ENCODE measurements at regions not wholly inside any gene's neighbourhood (a gene's known extent, or its start where the extent isn't known, plus 50 kb on each side); places are given as distances from the start of the nearest gene placed in this dataset.

DNA sequence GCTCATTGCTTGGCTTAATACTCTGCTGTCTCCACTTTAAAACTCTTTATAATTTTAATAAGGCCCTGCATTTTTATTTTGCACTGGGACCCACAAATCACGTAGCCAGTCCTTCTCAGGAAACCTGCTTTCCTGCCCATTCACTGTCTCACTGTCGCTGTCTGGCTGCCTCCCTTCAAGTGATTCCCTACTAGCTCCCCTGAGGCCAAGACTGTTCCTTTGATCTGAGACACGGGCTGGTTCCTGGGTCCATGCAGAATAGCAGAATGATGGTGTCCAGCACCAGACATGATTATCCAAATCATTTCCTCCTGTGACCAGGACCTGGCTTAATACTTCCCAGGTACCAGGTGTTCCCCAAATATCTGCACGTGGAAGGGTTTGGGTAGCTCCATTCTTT lies 597.1 kb upstream of the KLF4 start (continued):
- TF ChIP-seq, protein P1, sequence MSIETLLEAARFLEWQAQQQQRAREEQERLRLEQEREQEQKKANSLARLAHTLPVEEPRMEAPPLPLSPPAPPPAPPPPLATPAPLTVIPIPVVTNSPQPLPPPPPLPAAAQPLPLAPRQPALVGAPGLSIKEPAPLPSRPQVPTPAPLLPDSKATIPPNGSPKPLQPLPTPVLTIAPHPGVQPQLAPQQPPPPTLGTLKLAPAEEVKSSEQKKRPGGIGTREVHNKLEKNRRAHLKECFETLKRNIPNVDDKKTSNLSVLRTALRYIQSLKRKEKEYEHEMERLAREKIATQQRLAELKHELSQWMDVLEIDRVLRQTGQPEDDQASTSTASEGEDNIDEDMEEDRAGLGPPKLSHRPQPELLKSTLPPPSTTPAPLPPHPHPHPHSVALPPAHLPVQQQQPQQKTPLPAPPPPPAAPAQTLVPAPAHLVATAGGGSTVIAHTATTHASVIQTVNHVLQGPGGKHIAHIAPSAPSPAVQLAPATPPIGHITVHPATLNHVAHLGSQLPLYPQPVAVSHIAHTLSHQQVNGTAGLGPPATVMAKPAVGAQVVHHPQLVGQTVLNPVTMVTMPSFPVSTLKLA (IDR thresholded peaks at IDR 0.05): 0 out of 2 replicates have a peak, but pooled peaks have one; percentile 48
- TF ChIP-seq ZNF652 (CRISPR knock-in tag; IDR thresholded peaks at IDR 0.05; ENCODE audit: borderline replicate concordance, low read depth) (no peak), RBAK (CRISPR knock-in tag; IDR thresholded peaks at IDR 0.05) (no peak), DZIP1 (CRISPR knock-in tag; IDR thresholded peaks at IDR 0.05) (no peak)
- TF ChIP-seq, protein P2, sequence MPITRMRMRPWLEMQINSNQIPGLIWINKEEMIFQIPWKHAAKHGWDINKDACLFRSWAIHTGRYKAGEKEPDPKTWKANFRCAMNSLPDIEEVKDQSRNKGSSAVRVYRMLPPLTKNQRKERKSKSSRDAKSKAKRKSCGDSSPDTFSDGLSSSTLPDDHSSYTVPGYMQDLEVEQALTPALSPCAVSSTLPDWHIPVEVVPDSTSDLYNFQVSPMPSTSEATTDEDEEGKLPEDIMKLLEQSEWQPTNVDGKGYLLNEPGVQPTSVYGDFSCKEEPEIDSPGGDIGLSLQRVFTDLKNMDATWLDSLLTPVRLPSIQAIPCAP (CRISPR knock-in tag; IDR thresholded peaks at IDR 0.05; ENCODE audit: low read depth): no peak

- H3K9me3 ChIP-seq (ENCODE audit: low read length): no peaks in the 10 kb centered on the region
- no peaks in the 10 kb centered on the region for H3K4me1 ChIP-seq (ENCODE audit: insufficient read depth, low read length)
- no TSS peak for BruUV-seq (replicated peaks)
- no peaks in the 10 kb centered on the region for H3K79me2 ChIP-seq (ENCODE audit: insufficient read depth, low read length)
- ChIA-PET POLR2A (no interaction called here), CTCF (ENCODE audit: low intra/inter-chr PET ratio, low total read pairs) (no interaction called here)
- H3K4me2 ChIP-seq (ENCODE audit: low read depth, low read length): no peak overlapping the region
- intact Hi-C loops (cut with micrococcal nuclease; ENCODE audit: unreplicated experiment) (no loop called here), in situ Hi-C loops (cut with HindIII; ENCODE audit: extremely low pct_ligation_motif_present, low pct_unique_long_range_greater_than_20kb) (no loop called here)
- no peak overlapping the region for H2AFZ ChIP-seq (ENCODE audit: low read length)
- 21% methylated on average over 6 of the region's 6 CpGs for WGBS (ENCODE audit: low lambda C conversion rate)
- no peaks in the 10 kb centered on the region for H3K36me3 ChIP-seq (replicated peaks in 1 of 2; ENCODE audit: control insufficient read depth in 1 of 2, insufficient read depth in 2 of 2, low read length in 2 of 2)
- no peak for ATAC-seq
- no peak overlapping the region for H3K9ac ChIP-seq (ENCODE audit: insufficient read depth, low read depth, low read length)
- no peak overlapping the region for H3K27ac ChIP-seq (ENCODE audit: extremely low read length, insufficient read depth, low read length)
- FAIRE-seq: no peak
- no peaks in the 10 kb centered on the region for H4K20me1 ChIP-seq (ENCODE audit: insufficient read depth, low read length)
- peaks cover 0 to 1% of the 10 kb centered on the region in 2 experiments; a peak in 1 of 5 replicates for H3K27me3 ChIP-seq (ENCODE audit: control insufficient read depth in 1 of 2, insufficient read depth in 2 of 2, low read length in 2 of 2)
- DNase-seq (ENCODE audit: low spot score): no peak
- H3K4me3 ChIP-seq (replicated peaks in 1 of 3; ENCODE audit: insufficient read depth in 1 of 3, low read depth in 2 of 3, low read length in 3 of 3): no peak overlapping the region
- TF ChIP-seq ZNF570 (CRISPR knock-in tag; IDR thresholded peaks at IDR 0.05; ENCODE audit: borderline replicate concordance) (no peak), MED8 (CRISPR knock-in tag; IDR thresholded peaks at IDR 0.05; ENCODE audit: insufficient replicate concordance) (no peak), CBX2 (IDR thresholded peaks at IDR 0.05; ENCODE audit: low read depth, low read length) (no peak), CBX2 (CRISPR knock-in tag; IDR thresholded peaks at IDR 0.05; ENCODE audit: low read depth) (no peak), ZNF629 (CRISPR knock-in tag; conservative IDR thresholded peaks at IDR 0.05) (no peak), FOXO1 (CRISPR knock-in tag; IDR thresholded peaks at IDR 0.05) (no peak), REL (CRISPR knock-in tag; conservative IDR thresholded peaks at IDR 0.05) (no peak)
- TF ChIP-seq, protein P1 (IDR thresholded peaks at IDR 0.05): no peak
- TF ChIP-seq, protein P3, sequence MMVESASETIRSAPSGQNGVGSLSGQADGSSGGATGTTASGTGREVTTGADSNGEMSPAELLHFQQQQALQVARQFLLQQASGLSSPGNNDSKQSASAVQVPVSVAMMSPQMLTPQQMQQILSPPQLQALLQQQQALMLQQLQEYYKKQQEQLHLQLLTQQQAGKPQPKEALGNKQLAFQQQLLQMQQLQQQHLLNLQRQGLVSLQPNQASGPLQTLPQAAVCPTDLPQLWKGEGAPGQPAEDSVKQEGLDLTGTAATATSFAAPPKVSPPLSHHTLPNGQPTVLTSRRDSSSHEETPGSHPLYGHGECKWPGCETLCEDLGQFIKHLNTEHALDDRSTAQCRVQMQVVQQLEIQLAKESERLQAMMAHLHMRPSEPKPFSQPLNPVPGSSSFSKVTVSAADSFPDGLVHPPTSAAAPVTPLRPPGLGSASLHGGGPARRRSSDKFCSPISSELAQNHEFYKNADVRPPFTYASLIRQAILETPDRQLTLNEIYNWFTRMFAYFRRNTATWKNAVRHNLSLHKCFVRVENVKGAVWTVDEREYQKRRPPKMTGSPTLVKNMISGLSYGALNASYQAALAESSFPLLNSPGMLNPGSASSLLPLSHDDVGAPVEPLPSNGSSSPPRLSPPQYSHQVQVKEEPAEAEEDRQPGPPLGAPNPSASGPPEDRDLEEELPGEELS (CRISPR knock-in tag; IDR thresholded peaks at IDR 0.05): no peak
- TF ChIP-seq, protein P4, sequence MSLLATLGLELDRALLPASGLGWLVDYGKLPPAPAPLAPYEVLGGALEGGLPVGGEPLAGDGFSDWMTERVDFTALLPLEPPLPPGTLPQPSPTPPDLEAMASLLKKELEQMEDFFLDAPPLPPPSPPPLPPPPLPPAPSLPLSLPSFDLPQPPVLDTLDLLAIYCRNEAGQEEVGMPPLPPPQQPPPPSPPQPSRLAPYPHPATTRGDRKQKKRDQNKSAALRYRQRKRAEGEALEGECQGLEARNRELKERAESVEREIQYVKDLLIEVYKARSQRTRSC (CRISPR knock-in tag; IDR thresholded peaks at IDR 0.05; ENCODE audit: low read depth): no peak
Observed at GRCh38 chr9:108085294-108085693, 595.7 kb upstream of the KLF4 start.

Data from HepG2 (cell line).